ENCODE measurements at regions not wholly inside any gene's neighbourhood (a gene's known extent, or its start where the extent isn't known, plus 50 kb on each side); places are given as distances from the start of the nearest gene placed in this dataset.

- TF ChIP-seq, protein P1, sequence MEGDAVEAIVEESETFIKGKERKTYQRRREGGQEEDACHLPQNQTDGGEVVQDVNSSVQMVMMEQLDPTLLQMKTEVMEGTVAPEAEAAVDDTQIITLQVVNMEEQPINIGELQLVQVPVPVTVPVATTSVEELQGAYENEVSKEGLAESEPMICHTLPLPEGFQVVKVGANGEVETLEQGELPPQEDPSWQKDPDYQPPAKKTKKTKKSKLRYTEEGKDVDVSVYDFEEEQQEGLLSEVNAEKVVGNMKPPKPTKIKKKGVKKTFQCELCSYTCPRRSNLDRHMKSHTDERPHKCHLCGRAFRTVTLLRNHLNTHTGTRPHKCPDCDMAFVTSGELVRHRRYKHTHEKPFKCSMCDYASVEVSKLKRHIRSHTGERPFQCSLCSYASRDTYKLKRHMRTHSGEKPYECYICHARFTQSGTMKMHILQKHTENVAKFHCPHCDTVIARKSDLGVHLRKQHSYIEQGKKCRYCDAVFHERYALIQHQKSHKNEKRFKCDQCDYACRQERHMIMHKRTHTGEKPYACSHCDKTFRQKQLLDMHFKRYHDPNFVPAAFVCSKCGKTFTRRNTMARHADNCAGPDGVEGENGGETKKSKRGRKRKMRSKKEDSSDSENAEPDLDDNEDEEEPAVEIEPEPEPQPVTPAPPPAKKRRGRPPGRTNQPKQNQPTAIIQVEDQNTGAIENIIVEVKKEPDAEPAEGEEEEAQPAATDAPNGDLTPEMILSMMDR (IDR thresholded peaks at IDR 0.05; ENCODE audit: unreplicated experiment) = no peak
- DNase-seq (ENCODE audit: low spot score, unreplicated experiment) = no peak
- Mint-ChIP-seq H3K4me3 (ENCODE audit: low read depth) (no peak overlapping the region), H3K36me3 (ENCODE audit: insufficient read depth) (no peaks in the 10 kb centered on the region), H3K27me3 (peaks cover 10% of the 10 kb centered on the region), H3K9me3 (ENCODE audit: low read depth) (no peaks in the 10 kb centered on the region), H3K4me1 (ENCODE audit: low read depth) (peaks cover 16% of the 10 kb centered on the region), H3K27ac (no peak overlapping the region)
Observed at GRCh38 chr3:194042927-194043326, 93.0 kb upstream of the HES1 start.

GRCh38 chr3:194043516-194043915, 92.4 kb upstream of the HES1 start:
- Mint-ChIP-seq H3K4me3 (ENCODE audit: low read depth) (no peak overlapping the region), H3K27me3 (peaks cover 10% of the 10 kb centered on the region), H3K4me1 (ENCODE audit: low read depth) (peaks cover 16% of the 10 kb centered on the region), H3K36me3 (ENCODE audit: insufficient read depth) (no peaks in the 10 kb centered on the region), H3K27ac (no peak overlapping the region), H3K9me3 (ENCODE audit: low read depth) (no peaks in the 10 kb centered on the region)
- DNase-seq (ENCODE audit: low spot score, unreplicated experiment) = no peak
- TF ChIP-seq, protein P1 (IDR thresholded peaks at IDR 0.05; ENCODE audit: unreplicated experiment) = no peak

DNA sequence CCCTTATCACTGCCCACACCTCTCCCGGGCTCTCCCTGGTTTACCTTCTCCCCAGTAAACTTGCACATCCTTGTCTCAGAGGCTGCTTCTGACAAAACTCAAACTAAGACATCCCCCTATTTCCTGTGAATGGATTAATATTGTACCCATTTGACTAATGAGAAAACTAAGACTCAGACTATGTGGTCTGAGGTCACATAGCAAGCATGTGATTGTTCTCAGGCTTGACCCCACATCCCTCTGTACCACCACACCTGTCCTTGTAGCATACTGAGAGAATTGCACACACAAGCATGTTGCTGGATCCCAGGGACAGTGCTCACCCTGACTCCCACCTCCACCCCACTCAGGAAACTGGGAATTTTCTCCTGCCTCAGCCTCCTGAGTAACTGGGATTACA, 90.7 kb upstream of the HES1 start:
- H3K27ac Mint-ChIP-seq = no peak overlapping the region

DNA sequence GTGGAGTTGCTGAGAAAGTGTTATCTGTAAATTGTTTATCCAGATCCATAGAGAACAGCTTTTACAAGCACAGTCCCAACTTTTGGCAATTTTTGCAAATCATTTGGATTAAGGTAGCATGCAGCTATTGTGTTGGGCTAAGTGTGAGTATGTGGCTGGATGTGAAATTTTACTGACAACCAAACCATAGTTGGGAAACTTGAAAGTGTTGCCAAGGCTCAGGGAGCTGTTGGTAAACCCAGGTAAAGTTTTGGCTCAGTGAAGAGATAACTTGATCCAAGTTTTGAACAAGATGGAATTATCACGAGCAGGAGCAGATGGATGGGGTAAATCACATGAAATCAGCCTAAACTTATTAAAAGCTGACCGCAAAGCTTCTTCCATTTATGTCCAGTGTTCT, 90.0 kb upstream of the HES1 start:
- Mint-ChIP-seq H3K36me3 (ENCODE audit: insufficient read depth) (peaks cover 3% of the 10 kb centered on the region), H3K9me3 (ENCODE audit: low read depth) (peaks cover 7% of the 10 kb centered on the region), H3K27ac (no peak overlapping the region), H3K4me1 (ENCODE audit: low read depth) (peaks cover 9% of the 10 kb centered on the region), H3K4me3 (ENCODE audit: low read depth) (no peak overlapping the region), H3K27me3 (peaks cover 7% of the 10 kb centered on the region)
- no peak for DNase-seq (ENCODE audit: low spot score, unreplicated experiment)
- TF ChIP-seq, protein P1 (IDR thresholded peaks at IDR 0.05; ENCODE audit: unreplicated experiment) = no peak

More for the DNA sequence above, 90.7 kb upstream of the HES1 start:
- TF ChIP-seq, protein P1 (IDR thresholded peaks at IDR 0.05; ENCODE audit: unreplicated experiment) = no peak
- Mint-ChIP-seq H3K27me3 (peaks cover 7% of the 10 kb centered on the region), H3K36me3 (ENCODE audit: insufficient read depth) (peaks cover 3% of the 10 kb centered on the region), H3K4me1 (ENCODE audit: low read depth) (peaks cover 13% of the 10 kb centered on the region), H3K9me3 (ENCODE audit: low read depth) (peaks cover 3% of the 10 kb centered on the region), H3K4me3 (ENCODE audit: low read depth) (no peak overlapping the region)
- no peak for DNase-seq (ENCODE audit: low spot score, unreplicated experiment)

DNA sequence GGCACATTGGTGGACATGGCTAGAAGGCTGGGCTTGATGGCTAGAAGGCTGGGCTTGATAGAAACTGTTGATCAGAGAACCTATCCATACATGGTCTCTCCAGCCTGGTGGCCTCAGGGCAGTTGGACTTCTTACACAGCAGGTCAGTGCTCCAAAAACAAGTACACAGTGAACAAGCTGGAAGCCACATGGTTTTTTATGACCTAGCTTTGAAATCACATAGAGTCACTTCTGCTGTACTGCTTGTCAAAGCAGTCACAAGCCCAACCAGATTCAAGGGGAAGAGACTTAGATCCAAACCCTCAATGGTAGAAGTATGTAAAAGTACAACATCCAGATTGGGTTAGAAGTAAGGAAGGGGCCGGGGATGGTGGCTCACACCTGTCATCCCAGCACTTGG, 89.4 kb upstream of the HES1 start:
- no peak for DNase-seq (ENCODE audit: low spot score, unreplicated experiment)
- peaks cover 7% of the 10 kb centered on the region for H3K27me3 Mint-ChIP-seq
- H3K4me1 Mint-ChIP-seq (ENCODE audit: low read depth) = peaks cover 8% of the 10 kb centered on the region
- peaks cover 7% of the 10 kb centered on the region for H3K9me3 Mint-ChIP-seq (ENCODE audit: low read depth)
- TF ChIP-seq, protein P1 (IDR thresholded peaks at IDR 0.05; ENCODE audit: unreplicated experiment) = no peak
- H3K27ac Mint-ChIP-seq = no peak overlapping the region
- H3K36me3 Mint-ChIP-seq (ENCODE audit: insufficient read depth) = peaks cover 3% of the 10 kb centered on the region
- no peak overlapping the region for H3K4me3 Mint-ChIP-seq (ENCODE audit: low read depth)
